ENCODE measurements at regions not wholly inside any gene's neighbourhood (a gene's known extent, or its start where the extent isn't known, plus 50 kb on each side); places are given as distances from the start of the nearest gene placed in this dataset.
A peak's percentile ranks its signal among the peaks of the same experiment; 100 is the strongest.

- ATAC-seq = no peak
- DNase-seq = no peak
- intact Hi-C loops (cut with DNase I, micrococcal nuclease) = no loop called here
Observed at GRCh38 chr11:127902382-127902781, 685.0 kb downstream of the ETS1 start.

DNA sequence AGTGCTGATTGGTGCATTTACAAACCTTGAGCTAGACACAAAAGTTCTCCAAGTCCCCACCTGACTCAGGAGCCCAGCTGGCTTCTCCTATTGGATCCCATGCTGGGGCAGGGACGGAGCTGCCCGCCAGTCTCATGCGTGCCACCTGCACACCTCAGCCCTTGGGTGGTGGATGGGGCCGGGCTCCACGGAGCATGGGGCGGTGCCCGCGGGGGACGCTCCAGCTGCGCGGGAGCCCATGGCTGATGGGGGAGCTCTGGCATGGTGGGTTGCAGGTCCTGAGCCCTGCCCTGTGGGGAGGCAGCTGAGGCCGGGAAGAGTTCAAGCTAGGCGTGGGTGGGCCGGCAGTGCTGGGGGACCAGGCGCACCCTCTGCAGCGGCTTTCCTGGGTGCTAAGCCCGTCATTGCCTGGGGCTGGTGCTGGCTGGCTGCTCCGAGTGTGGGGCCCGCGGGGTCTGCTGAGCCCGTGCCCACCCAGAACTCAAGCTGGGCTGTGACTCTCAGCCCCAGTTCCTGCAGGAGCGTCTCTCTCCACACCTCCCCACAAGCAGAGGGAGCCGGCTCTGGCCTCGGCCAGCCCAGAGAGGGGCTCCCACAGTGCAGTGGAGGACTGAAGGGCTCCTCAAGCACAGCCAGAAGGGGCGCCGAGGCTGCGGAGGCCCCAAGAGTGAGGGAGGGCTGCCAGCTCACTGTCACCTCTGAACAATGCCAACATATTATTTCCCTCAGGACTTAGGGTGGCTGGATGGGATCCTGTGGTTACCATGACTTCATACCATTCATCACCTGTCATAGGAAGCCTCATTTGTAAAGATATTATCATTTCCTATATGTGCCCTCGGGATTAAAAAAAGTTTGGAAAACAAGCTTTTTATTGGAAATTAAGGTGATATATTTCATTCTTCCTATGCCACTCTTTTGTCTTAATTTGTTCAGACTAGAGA lies 688.7 kb downstream of the ETS1 start:
- DNase-seq = no peak
- intact Hi-C loops (cut with DNase I, micrococcal nuclease) = no loop called here
- no peak for ATAC-seq

- no peak for ATAC-seq
- no peak for DNase-seq
- intact Hi-C loops (cut with DNase I, micrococcal nuclease) = no loop called here
Observed at GRCh38 chr11:127895776-127896175, 691.6 kb downstream of the ETS1 start.

GRCh38 chr11:127894316-127894715 lies 693.0 kb downstream of the ETS1 start:
- ATAC-seq = no peak
- intact Hi-C loops (cut with DNase I, micrococcal nuclease) = no loop called here
- no peak for DNase-seq

DNA sequence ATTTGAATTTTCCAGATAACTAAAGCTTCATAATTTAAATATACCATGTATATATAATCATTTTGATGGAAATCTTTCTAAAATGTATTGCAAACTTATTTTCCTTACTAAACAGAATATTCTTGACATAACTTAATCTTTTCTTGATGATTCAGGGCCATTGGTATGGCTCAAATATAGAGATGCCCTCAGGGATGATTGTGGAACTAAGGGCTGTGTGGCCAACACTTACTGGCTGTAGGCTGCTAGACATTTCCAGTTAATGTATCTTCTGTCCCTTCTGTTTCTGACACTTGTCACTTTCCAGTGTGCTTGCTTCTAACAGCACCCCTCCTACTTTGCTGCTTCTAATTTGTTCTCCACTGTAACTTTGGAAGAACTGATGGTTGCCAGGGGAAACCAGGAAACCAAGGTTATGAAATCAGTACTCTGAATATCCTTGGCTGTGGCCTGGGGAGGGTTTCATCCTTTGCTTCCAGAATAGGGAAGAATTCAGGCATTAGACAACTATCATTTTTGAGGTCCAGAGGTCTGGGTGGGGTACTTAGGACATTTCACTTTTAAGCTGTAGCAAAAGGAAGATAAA lies 697.2 kb downstream of the ETS1 start:
- ATAC-seq = no peak
- intact Hi-C loops (cut with DNase I, micrococcal nuclease) = no loop called here
- no peak for DNase-seq

DNA sequence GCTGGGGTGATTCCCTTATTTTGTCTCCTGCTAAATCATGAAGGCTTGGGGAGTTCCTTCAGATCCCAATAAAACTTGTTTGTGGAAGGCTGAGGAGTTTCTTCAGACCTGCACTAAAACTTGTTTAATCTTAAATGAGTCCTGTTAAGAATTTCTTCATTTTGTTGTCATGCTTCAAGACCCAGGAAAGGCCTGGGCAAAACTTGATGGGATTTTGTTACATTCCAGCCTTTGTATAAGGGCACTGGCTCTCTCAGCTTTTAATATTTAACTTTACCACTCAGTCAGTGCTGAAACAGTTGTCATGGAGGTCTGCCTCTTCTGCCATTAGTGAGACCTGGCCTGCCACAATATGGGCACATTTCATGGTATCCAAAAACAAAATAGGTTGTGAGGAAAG lies 699.0 kb downstream of the ETS1 start:
- ATAC-seq (no peak), DNase-seq (no peak)
- intact Hi-C loops (cut with DNase I, micrococcal nuclease) = no loop called here

DNA sequence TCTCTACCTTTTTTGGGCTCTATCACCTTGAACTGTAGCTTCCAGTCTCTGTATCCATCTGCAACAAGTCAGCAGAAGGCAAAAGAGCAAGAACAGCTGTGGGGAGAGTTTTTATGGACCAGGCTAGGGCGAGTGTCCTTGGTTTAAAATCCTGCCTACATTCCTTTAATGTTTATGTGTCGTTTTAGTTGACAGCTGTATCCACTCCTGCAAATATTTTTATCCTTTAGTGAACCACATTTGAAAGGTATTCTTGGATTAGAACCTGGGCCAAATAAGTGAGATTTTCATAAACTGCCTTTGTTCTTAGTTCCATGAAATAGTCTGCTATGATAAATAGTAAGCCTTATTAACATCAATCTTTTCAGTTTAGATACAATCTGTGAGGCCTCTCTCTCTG lies 712.2 kb downstream of the ETS1 start:
- intact Hi-C loops (cut with DNase I, micrococcal nuclease) = no loop called here
- no peak for DNase-seq
- no peak for ATAC-seq

DNA sequence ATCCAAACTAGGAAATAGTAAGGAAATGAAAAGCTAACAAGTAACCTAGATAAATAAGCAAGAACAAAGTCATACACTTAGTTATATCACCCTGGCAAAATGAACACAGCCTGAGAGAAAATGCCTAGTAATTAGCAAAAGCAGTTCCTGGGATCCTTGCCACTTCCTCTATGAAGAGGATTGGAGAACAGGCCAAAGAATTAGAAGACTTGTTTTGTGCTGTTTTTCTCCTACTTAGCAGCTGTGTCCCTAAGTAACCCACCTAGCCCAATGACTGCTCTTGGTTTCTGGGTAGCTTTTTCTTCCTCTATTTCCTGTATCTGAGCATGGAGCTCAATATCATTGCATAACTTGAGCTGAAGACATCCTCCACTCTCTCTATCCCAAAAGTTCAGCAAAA lies 713.9 kb downstream of the ETS1 start:
- intact Hi-C loops (cut with DNase I, micrococcal nuclease) = no loop called here
- DNase-seq (no peak), ATAC-seq (no peak)

DNA sequence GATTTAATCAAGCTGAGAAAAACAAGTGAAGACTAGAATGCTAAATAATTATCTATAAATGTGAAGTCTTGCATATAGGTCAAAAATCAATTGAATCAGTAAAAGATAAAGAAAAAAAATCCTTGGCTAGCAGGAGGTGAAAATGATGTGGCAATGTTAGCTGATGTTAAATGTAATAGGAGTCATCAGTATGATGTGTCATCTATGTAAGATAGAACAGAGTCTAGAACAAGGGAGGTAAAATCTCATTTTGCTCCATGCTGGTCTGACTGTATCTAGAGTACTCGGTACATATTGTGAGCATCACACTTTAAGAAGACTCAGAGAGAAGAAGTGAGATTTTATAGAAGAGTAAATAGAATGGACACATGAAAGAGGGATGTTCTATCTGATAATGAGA lies 721.2 kb downstream of the ETS1 start:
- DNase-seq = no peak
- no peak for ATAC-seq
- intact Hi-C loops (cut with DNase I, micrococcal nuclease) = no loop called here

- intact Hi-C loops (cut with DNase I, micrococcal nuclease) = no loop called here
- DNase-seq (no peak), ATAC-seq (no peak)
Observed at GRCh38 chr11:127864861-127865260, 722.5 kb downstream of the ETS1 start.

- DNase-seq (no peak), ATAC-seq (no peak)
- intact Hi-C loops (cut with DNase I, micrococcal nuclease) = no loop called here
Observed at GRCh38 chr11:127862406-127862805, 725.0 kb downstream of the ETS1 start.

DNA sequence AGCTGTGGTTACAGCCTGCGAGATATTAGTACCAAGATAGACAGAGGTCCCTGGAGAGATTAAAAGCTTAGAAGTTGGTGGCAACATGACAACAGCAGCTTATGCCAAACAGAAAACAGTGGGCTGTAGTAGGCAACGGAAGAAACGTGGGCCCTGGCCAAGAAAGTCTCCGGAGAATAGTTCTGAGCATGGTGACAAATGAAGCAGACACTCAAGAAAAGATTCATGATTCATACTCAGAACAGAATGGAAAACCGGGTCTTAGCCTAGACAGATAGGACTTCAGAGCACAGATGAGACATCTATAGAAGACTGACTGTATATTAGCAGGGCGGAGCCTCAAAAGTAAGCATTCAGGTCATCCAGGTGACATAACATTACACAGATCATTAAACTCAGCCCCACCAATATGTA lies 727.4 kb downstream of the ETS1 start:
- no peak for DNase-seq
- intact Hi-C loops (cut with DNase I, micrococcal nuclease) = no loop called here

GRCh38 chr11:127844876-127845275 lies 742.5 kb downstream of the ETS1 start:
- intact Hi-C loops (cut with DNase I, micrococcal nuclease) = no loop called here
- ATAC-seq (no peak), DNase-seq (no peak)

More for the DNA sequence above, 727.4 kb downstream of the ETS1 start:
- ATAC-seq = peak; percentile 88

- ATAC-seq (peak; percentile 42), DNase-seq (peak; percentile 40 to 85)
- intact Hi-C loops (cut with DNase I, micrococcal nuclease) = no loop called here
Observed at GRCh38 chr11:127843483-127844396, 743.6 kb downstream of the ETS1 start.

DNA sequence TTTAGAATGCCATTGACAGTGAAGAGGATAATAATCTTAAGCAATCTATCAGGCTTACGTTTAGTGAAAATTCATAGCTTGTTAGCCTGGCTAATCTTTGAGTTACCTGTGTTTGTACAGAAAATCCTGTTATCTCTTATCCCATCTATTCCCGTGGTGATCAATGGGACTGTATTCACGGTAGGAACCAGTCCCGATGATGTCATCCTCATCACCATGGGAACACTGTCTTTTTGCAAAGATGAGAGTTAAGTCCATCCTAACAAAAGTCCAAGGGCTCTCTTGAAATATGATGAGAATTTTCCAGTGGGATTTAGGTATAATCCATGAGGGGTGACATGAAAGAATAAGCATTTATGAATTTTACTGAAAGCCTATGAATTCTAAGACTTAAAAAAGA lies 762.2 kb downstream of the ETS1 start:
- ATAC-seq = no peak
- intact Hi-C loops (cut with DNase I, micrococcal nuclease) = no loop called here
- DNase-seq = no peak

DNA sequence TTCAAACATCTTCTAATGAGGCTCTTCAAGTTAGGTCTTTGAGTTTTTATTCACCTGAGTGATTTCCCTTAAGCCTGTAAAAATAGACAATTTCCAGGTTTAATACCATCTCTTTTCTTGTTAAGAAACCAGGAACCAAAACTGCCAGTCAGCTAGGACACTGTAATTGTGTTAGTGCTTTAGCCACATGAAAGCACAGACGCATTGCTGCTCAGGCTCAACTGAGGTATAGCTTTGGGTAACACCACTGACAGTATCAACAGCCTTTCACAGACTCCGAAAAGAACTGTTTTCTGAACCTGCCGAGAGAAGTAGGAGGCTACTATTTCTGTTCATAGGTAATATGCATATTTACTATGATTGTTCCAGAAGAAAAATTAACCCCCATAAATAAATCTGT lies 768.7 kb downstream of the ETS1 start:
- DNase-seq = no peak
- intact Hi-C loops (cut with DNase I, micrococcal nuclease) = no loop called here

DNA sequence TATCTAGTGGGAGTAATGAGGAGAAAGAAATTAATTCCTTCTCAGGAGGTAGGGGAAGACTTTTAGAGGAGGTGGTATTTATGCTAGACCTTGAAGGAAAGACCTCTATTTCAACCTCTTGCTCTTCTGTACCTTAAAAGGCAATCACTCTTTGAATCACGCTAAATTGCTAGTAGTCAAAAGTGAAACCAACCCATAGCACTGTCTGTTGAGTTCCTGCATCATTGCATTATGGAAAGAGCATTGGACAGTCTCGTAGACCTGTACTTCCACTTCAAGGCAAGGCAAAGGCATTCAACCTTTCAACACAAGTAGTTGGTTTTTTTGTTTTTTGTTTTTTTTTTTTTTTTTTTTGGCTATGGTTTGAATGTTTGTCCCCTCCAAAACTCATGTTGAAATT lies 770.4 kb downstream of the ETS1 start:
- no peak for DNase-seq
- peak; percentile 66 for ATAC-seq
- intact Hi-C loops (cut with DNase I, micrococcal nuclease) = no loop called here

More for the DNA sequence above, 768.7 kb downstream of the ETS1 start:
- ATAC-seq = no peak

DNA sequence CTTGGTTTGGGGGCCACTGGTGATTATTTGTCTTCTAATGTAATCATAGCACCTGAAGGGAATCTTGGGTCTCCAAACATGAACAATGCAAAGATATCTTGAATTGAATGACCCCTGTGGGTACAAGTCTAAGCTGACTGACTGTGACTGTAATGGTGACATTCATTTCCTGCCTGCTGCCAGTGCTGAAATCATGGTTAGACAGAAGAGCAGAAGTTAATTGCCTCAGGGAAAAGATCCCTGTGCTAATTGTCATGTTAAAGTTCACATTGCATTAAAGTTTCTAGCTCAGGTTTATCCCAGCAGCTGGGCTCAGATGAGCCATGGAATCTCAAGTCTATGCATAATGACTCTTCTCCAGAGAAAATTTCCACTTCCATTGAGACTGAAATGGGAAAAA lies 772.0 kb downstream of the ETS1 start:
- DNase-seq (no peak), ATAC-seq (no peak)
- intact Hi-C loops (cut with DNase I, micrococcal nuclease) = no loop called here

GRCh38 chr11:127806501-127806900 lies 780.9 kb downstream of the ETS1 start:
- DNase-seq (no peak), ATAC-seq (no peak)
- intact Hi-C loops (cut with DNase I, micrococcal nuclease) = no loop called here

DNA sequence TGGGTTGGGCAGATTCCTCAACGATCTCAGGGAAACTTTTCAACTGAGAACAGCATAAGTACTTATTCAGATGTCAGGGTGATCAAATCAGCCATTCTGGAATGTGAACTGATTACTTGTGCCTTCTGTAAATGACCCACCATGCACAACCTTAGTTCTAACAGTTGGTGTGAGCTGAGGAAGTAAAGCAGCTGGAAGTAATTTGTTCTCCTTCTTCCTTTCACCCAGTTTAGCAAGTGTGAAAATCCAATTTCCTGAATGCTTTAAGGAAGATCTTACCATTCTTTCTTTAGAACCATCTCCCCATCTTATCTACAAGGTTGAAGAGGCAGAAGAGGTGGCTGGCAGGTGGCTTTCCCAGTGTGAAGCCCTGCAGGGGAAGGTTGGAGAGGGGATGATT lies 781.6 kb downstream of the ETS1 start:
- intact Hi-C loops (cut with DNase I, micrococcal nuclease) = no loop called here
- no peak for ATAC-seq
- DNase-seq = no peak
